GM21723 (cell line): ENCODE measurements at regions not wholly inside any gene's neighbourhood (a gene's known extent, or its start where the extent isn't known, plus 50 kb on each side); places are given as distances from the start of the nearest gene placed in this dataset.
"Not testable (repeated sequence)": the region's sequence is repeated elsewhere in the genome, so short reads cannot be mapped to it uniquely, and the experiment has no call there.

Experiments used
- ATAC-seq: cut with Tn5 transposase; IDR thresholded peaks from one replicate; pipeline ENCODE4 v1.9.1; 2021; ENCODE audit warnings: mild to moderate bottlenecking, moderate library complexity; ENCODE audit not compliant: unreplicated experiment

GRCh38 chr7:109402107-109402506, 832.4 kb downstream of the DNAJB9 start:
- ATAC-seq: no peak

- ATAC-seq: no peak
Measured at GRCh38 chr7:109407756-109408155, 838.1 kb downstream of the DNAJB9 start.

DNA sequence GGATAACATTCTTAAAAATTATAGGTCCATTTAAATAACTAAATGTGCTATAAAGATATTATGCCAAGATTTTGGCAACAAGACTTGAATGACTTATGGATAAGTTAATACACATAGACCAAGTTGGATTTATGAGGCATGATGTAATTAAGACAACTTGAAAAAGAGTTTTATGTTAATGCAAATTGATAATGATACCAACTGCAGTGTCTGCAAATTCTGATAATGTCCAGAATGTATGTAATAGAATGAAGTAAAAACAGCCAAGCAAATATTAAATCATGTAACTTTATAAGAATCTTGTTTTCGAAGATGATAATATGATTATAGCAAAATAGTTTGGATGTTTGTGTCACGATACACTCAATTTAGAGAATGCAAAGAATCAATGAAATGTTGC, 868.3 kb downstream of the DNAJB9 start:
- no peak for ATAC-seq

DNA sequence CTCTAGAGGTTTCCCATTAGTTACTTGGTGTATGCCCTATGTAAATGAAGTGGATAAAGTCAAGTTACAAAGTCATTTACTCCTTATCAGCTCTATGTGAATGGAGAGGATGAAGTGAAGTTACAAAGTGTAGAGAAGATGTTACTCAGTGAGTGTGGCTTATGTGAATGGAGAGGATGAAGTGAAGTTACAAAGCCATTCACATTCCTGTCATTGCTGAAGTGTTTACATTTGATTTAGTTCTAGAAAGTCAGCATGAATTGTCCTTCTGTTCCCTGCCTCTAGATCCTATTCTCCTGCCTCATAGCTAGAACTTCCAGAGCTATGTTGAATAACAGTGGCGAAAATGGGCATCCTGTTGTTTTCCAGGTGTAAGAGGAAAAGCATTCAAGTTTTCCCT, 880.1 kb downstream of the DNAJB9 start:
- ATAC-seq: no peak

DNA sequence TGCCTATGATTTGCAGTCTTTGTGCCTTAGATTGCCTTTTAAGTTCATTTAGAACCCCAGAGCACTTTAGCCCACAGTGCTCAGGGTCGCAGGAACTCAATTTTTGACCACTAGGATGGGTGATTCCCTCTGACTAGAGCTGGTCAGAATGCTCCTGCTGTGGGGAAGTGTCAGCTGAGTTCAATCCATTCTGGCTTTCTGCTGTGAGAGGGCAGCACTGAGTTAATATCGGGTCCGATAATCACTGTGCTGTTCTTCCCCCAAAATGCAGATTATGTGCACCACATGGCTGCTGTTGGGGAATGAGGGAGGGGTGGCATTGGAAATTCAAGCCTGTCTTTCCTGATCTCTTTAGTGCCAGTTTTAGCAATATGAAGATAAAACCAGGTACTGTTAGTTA, 886.4 kb downstream of the DNAJB9 start:
- no peak for ATAC-seq

- no peak for ATAC-seq
Measured at GRCh38 chr7:109460296-109460695, 890.6 kb downstream of the DNAJB9 start.

GRCh38 chr7:109462171-109462570, 892.5 kb downstream of the DNAJB9 start:
- ATAC-seq: no peak

GRCh38 chr7:109467729-109468128, 898.1 kb downstream of the DNAJB9 start:
- ATAC-seq: not testable (repeated sequence)

DNA sequence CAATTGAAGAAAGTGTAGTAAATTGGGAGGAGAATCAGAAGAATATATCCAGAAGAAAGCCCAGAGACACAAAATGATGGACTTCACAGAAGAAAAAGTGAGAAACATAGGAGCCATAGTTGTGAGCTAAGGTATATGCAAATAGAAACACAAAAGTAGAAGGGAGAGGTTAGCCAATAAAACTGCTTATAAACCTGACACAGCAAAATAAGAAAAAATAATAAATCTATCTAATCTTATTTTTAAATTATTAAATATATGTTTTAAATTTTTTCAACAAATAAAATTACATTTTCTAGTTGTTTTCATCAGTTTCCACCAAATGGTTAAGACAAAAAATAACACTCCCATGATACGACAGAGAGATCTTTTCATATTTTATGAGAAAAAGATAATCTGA, 903.5 kb downstream of the DNAJB9 start:
- ATAC-seq: no peak

- no peak for ATAC-seq
Measured at GRCh38 chr7:109476409-109476808, 906.7 kb downstream of the DNAJB9 start.

GRCh38 chr7:109479388-109479787, 909.7 kb downstream of the DNAJB9 start:
- no peak for ATAC-seq

DNA sequence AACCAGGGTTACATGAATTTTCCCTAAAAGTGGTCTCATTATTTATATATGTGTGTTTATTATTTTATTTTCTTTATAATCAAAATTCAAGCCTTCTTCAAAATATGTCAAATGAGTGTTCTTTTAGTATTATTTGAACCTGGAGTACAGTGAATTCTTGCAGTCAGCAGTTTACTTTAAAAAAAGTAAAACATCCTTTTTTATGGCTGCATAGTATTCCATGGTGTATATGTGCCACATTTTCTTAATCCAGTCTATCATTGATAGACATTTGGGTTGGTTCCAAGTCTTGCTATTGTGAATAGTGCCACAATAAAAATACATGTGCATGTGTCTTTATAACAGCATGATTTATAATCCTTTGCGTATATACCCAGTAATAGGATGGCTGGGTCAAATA, 920.9 kb downstream of the DNAJB9 start:
- ATAC-seq: not testable (repeated sequence)

DNA sequence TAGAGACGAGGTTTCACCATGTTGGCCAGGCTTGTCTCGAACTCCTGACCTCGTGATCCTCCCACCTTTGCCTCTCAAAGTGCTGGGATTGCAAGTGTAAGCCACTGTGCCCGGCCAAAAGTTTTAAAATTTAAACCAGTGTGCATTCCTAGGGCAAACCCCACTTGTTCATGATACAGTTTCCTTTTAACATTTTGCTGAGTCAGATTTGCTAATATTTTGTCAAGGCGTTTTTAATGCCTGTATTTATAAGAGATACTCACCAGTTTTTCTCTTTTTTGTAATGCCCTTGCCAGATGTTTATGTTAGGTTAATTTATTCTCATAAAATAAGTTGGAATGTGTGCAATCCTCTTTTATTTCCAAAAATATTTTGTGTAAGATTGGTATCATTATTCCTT, 927.4 kb downstream of the DNAJB9 start:
- no peak for ATAC-seq

- ATAC-seq: no peak
Measured at GRCh38 chr7:109498131-109498530, 928.5 kb downstream of the DNAJB9 start.

DNA sequence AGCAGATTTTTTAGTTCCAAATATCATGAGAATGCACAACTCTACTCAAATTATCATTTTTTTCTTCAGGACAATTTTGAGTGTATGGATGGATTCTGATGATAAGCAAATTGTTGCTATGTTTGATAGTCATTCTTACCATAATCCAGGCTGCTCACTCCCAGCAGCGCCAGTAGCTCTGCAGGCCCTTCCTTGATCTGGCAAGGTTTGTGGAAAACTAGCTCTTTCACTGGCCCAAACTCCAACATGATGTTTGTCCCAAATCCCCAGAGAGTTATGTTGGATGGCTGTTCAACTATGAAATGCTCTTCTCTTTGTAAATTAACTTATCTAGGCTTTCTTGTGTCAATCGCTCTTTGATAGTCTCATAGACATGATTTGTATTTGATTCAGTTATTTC, 933.7 kb downstream of the DNAJB9 start:
- ATAC-seq: no peak

DNA sequence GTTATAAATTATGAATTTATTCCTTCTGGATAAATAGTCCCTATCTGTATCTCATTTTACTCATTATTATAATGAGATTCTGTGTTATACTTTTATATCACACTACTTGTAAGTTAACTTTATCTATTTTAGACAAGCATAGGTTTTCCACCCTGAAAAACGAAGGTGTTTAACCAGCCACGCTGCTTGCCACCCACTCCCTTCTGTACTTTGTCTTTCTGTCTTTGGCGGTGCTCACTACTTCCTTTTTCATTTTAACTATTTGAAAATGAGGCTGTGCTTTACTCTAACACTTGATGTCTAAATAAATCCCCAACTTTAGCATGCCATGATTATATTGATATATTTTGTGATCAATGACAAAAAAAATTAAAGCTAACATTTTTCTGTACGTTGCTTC, 952.9 kb downstream of the DNAJB9 start:
- no peak for ATAC-seq

DNA sequence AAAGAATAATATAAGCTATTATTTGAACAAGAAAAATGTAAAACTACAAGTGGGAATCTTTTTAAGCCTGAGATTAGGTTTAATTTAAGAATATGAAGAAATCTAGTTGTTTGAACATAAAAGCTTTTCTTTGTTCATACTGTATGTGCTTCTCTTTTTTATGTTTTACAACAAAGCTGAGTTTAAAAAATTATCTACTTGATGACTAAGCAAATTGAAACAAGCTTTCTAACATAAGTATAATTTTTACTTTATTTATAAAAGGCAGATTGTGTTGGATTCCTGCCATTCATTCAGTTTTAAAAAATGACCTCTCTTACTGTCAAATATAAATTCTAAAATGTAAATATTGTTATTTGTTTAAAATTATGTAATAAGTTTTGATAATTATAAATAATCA, 958.2 kb downstream of the DNAJB9 start:
- ATAC-seq: no peak

DNA sequence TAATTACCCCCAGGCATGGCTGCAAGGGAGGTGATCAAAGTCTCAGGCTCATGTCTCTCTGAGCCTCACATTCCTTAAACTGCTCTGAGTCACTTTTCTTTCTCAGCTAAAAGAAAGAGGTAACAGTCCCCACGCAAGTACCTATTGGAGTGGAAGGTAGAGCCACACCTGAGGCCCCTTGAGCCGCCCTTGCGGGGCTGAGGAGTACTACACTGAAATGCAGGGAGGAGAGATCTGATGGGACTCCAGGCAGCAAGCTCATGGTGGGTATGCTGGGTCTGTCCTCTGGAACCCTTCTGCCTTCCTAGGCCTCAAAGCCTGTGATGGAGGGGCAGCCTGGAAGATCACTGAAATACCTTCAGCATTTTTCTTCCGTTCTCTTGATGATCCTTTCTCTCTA, 960.0 kb downstream of the DNAJB9 start:
- no peak for ATAC-seq

- ATAC-seq: no peak
Measured at GRCh38 chr7:109532262-109532992, 962.8 kb downstream of the DNAJB9 start.

DNA sequence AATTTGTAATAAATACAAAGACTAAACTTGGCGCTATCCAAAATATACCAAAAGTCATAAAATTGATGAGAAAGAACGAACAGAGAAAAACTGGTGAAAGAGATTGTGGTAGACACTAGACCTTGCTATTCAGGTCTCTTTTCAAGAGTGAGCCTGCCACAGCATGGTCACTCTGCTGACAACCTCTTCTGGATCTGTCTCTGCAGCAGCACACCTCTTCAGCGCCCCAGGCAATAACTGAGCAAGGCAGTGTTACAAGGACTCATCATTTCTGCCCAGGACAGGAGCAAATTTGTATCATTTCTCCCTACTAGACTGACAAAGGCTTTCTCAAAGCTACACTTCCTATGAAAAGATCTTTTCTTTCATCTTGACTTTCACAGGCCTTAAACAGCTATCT, 976.0 kb downstream of the DNAJB9 start:
- no peak for ATAC-seq

GRCh38 chr7:109549471-109550193, 980.0 kb downstream of the DNAJB9 start:
- ATAC-seq: no peak

- ATAC-seq: no peak
Measured at GRCh38 chr7:109552017-109552416, 982.3 kb downstream of the DNAJB9 start.

- no peak for ATAC-seq
Measured at GRCh38 chr7:109577265-109577664, 1007.6 kb downstream of the DNAJB9 start.
